C4-2B (cell line): ENCODE measurements at regions not wholly inside any gene's neighbourhood (a gene's known extent, or its start where the extent isn't known, plus 50 kb on each side); places are given as distances from the start of the nearest gene placed in this dataset.

ENCODE experiments used
- ZFX ChIP-seq: fragments of 450-650 bp; IDR thresholded peaks from 2 replicates; pipeline ENCODE4 v1.6.1; 2017
- TF ChIP-seq, protein P1 (sequence below): fragments of 450-650 bp; conservative IDR thresholded peaks from 2 replicates; pipeline ENCODE4 v1.5.1; 2017; ENCODE audit warnings: mild to moderate bottlenecking

DNA sequence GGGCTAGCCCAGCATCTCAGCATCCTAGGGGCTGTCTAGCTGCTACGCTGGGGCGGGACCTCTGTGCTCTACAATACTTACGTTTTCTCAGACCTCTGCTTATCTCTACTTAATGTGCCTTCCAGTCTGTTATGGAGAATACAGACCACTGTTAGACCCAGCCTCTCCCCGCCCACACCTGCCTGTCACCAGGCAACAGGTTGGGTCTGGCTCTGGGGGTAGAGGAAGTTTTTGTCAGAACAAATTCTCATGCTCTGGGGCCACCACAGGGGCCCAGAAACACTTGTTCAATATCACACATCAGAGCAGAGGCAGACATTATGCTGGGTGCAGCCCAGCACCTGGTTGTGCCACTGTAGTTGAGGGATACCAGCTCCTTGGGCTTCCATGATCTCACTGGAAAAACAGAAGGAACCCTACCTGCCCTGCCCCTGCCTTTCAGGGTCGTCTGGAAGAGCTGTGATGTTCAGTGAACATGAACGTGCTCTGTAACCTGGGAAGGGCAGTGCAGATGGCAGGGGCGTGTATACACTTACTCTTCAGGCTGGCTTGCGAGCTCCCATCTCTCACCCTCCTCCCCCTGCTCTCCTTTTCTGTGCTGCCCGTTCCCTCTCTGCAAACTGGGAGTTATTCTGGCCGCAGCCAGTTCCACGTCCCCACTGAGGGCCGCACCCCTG is 135.2 kb upstream of the PODXL start:
- TF ChIP-seq, protein P1, sequence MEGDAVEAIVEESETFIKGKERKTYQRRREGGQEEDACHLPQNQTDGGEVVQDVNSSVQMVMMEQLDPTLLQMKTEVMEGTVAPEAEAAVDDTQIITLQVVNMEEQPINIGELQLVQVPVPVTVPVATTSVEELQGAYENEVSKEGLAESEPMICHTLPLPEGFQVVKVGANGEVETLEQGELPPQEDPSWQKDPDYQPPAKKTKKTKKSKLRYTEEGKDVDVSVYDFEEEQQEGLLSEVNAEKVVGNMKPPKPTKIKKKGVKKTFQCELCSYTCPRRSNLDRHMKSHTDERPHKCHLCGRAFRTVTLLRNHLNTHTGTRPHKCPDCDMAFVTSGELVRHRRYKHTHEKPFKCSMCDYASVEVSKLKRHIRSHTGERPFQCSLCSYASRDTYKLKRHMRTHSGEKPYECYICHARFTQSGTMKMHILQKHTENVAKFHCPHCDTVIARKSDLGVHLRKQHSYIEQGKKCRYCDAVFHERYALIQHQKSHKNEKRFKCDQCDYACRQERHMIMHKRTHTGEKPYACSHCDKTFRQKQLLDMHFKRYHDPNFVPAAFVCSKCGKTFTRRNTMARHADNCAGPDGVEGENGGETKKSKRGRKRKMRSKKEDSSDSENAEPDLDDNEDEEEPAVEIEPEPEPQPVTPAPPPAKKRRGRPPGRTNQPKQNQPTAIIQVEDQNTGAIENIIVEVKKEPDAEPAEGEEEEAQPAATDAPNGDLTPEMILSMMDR: 0 out of 2 replicates have a peak, but pooled peaks have one; percentile 15
- no peak for TF ChIP-seq ZFX
